ENCODE measurements at regions not wholly inside any gene's neighbourhood (a gene's known extent, or its start where the extent isn't known, plus 50 kb on each side); places are given as distances from the start of the nearest gene placed in this dataset.
A peak's percentile ranks its signal among the peaks of the same experiment; 100 is the strongest.
"Not testable (repeated sequence)": the region's sequence is repeated elsewhere in the genome, so short reads cannot be mapped to it uniquely, and the experiment has no call there.

DNA sequence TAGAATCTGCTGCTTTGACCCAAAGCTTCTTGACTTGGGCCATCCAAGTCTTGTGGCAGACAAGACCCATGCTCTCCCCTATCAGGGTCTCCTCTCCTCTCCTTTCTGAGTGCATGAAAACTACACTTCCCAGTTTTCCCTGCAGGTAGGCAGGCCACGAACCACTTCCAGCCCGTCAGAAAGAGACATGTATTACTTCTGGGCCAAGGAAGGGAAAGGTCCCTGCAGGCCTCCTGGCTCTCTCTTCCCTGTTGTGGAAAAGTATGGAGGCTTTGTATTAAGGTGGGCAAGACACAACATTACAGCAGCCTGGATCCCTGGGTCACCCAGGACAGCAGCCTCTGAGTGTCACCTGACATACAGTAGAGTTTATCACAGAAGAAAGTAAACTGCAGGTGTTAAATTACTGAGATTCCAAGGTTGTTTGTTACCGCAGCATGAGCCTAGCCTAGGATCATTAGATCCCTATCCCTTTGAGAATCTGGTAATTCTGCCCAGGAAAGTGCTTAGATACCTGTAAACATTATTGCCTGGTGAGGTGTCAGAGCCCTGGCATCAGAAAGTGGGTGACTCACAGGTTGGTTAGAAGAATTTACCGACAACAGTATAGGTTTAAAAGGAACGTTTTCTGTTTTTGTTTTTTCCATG lies 717.3 kb downstream of the MATN1 start:
- DNase-seq: no peak

GRCh38 chr1:30001732-30002039 lies 721.7 kb downstream of the MATN1 start:
- DNase-seq: no peak

DNA sequence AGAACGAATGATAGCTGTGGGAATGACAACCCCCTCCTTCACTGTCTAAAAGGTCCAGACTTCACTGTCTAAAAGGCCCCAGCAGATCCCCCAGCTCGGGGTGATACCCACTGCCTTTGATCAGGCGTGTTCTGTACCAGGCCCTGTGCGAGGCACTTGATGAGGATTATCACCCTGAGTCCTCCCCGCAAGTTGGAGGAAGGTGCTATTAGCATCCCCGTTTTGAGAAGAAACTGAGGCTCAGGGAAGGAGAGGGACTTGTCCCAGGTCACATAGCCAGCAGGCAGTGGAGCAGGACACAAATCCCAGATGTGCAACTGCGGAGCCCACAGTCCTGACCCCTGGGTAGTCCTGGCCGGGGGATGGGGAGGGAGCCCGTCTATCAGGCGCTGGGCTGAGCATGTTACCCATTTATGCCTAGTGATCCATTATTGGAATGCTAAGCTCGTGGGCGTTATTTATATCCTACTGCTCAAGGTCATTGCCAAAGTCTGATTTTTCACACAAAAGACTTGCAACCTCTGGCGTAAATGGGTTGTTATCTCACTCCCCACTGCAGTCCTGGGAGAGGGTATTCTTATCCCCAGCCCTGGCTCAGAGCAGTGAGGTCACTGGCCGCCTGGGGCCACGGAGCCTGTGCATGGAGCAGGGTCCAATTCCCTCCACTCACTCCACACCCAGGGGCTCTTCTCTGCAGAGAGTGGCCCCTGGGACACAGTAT lies 722.2 kb downstream of the MATN1 start:
- DNase-seq: no peak

DNA sequence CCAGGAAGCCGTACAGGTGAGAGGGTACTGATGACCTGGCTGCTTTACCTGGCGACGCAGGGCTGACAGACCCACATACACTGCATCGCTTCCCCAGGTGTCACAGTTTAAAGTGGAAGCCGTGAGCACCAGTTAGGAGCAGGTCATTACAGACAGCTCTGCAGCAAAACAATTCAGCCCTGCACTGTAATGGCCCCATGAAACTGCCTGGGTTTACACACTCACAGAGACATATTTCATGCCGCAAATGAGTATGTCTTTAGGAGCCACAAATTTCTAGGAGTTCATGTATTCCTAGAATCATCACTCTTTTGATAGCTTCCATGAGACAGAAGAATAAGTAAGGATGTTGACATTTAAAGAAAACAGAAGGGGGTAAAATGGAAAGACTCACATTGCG lies 723.1 kb downstream of the MATN1 start:
- DNase-seq: no peak

DNA sequence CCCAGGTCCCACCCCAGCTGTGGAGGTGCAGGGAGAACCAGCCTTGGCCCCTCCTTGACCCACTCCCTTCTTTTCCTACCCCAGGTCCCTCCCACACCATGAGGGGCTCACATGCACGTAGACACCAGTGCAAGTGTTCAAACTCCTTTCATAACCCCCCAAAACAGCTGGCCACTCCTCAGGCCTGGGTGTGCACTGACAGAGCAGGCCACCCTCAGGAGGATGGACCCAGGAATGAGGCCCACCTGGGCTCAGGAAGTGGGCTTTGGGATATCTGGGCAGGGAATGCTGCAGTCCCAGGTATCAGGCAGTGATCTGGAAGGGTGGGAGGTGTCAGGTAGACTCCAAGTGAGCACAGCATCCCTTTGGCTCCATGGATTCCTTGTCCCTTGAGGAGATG lies 723.8 kb downstream of the MATN1 start:
- DNase-seq: no peak

DNA sequence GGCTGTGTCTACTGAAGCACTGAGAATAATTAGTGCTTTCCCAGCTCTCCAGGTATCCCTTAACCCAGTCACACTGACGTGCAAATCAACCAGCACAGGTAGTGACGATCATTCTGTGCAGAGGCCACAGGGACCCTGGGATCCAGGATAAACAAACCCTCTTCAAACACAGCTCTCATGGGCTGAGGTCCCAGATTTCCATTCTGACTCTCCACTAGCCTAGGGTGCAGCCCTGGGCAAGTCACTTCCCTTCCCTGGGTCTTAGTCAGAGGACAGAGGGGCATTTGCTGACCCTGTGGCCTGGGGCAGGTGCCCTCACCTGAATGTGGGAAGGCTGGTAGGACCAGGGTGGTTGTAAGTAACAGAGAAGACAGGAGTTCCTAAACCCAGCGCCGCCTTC lies 724.7 kb downstream of the MATN1 start:
- DNase-seq: no peak

- DNase-seq: not testable (repeated sequence)
These were observed 725.6 kb downstream of the MATN1 start for GRCh38 chr1:29997818-29998217.

DNA sequence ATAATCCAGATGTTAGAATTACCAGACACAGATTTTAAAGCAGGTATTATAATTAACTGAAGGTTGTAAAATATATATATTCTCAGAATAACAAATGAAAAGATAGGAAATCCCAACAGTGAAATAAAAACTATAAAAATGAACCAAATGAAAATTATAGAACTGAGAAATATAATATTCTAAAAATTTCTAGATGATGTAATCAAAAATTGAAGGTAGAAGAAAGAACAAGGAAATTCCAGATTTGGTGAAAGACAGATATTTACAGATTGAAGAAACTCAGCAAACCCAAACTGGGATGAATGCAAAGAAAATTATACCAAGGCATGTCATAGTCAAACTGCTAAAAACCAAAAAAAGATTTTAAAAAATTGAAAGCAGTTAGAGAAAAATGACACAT lies 729.4 kb downstream of the MATN1 start:
- DNase-seq: no peak

DNA sequence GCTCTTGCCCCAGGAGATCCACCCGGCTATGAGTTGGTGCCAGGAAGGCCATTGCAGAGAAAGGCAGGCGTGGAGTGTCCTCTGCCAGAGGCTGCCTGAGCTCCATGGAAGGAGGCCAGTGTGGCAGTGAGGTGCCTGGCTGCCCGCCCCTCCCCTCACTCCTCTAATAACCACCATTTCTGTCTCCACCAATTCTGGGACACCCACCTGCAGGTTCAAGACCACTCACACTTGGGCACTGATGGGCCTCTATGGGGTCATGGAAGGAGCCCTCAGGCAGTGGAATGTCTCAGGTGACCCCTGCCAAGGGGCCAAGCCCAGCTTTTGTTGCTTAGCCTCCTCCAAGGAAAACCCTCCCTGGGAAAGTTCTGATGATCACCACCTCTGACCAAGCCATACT lies 731.6 kb downstream of the MATN1 start:
- no peak for DNase-seq

GRCh38 chr1:29991025-29991424 lies 732.4 kb downstream of the MATN1 start:
- no peak for DNase-seq

GRCh38 chr1:29990304-29990703 lies 733.1 kb downstream of the MATN1 start:
- no peak for DNase-seq

DNA sequence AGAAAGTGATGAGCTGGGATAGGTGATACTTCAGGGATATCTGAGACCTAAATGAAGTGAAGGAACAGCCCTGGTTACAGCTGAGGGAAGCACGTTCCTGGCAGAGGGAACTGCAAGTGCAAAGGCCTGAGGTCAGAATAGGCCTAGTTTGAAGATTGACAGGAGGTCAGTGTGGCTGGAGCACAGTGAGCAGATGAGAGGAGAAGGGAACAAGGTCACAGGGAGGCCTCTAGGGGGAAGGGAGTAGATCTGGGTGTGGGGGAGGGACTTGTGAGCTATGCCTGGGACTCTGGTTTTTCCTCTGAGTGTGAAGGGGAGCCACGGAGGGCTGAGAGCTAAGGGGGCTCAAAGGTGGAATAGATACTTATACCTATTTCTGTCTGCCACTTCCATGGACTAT lies 736.4 kb downstream of the MATN1 start:
- no peak for DNase-seq

DNA sequence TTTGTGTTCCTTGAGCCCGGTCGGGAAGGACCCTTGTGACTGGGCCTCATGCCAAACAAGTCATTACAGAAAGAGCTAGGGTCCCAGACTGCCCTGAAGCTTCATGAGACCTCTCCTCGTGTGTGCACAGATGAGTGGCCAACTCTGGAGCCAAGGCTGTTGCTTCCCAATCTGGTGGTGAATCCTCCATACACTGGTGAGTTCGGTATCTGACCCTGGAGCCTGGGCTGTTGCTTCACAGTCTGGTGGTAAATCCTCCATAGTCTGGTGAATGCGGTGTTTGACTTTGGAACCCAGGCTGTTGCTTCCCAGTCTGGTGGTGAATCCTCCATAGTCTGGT lies 737.8 kb downstream of the MATN1 start:
- DNase-seq: no peak

DNA sequence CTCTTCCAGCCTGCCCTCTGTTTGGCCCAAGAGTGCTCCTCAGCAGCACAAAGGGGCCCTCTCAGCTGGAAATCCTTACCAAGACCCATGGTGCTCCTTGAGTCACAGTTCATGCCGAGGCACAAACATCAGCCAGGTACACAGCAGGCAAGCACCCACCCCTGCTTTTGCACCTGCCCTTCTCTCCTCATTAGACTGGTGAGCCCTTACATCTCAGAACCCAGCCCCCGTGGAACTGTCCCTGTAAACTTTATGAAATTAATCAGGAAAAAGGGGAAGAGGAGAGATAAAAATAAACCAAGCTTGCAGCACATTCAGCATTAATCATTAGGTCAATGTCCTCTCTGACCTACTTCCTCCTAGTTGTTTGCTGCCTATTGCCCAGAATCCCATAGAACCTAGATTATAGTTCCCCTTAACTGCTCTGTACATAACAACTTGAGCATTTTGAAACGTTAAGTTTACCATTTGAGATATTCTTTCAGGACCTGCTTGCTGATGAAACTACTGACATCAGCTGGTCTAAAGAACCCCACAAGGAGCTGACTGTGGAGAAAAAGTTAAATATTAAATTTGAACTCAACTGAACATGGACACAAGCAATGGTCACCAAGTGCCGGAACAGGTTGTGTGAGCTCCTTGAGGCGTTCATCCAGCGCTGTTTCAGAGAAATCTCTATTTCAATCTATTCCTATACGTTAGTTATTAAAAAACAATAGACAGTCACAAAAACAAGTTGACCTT lies 738.4 kb downstream of the MATN1 start:
- peak; percentile 41 for DNase-seq

- no peak for DNase-seq
These were observed 739.1 kb downstream of the MATN1 start for GRCh38 chr1:29984166-29984861.

DNA sequence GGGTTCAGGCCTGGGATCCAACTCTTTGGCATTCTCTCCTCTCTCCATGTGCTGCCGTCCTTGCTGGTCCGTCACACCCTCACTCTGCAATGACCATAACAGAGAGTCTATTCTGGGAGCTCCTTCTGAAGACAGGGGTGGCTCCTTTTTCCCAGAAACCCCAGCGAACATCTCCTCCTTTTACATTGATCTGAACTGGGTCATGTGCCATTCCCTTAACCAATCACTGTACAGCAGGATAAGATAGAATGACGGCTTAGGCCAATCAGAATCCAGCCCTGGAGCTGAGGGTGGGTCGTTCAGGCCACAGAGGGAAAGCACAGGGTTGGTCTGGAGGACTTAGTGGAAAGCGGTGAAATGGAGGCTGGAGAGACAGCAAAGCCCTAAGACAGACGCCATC lies 740.1 kb downstream of the MATN1 start:
- no peak for DNase-seq

GRCh38 chr1:29981586-29982239 lies 741.7 kb downstream of the MATN1 start:
- no peak for DNase-seq

DNA sequence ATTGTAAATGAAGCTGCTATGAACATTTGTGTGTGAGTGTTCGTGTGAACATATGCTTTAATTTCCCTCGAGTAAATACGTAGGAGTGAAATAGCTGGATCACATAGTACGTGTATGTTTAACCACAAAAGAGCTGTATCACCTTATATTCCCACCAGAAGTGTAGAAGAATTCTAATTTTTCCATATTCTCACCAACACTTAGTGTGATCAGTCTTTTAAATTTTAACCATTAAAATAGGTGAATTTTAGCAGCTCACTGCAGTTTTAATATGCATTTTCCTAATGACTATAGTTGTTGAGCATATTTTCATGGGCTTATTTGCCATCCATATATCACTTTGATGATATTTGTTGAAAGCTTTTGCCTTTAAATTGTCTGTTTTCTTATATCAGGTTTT lies 741.2 kb downstream of the PTPRU start:
- no peak for DNase-seq

DNA sequence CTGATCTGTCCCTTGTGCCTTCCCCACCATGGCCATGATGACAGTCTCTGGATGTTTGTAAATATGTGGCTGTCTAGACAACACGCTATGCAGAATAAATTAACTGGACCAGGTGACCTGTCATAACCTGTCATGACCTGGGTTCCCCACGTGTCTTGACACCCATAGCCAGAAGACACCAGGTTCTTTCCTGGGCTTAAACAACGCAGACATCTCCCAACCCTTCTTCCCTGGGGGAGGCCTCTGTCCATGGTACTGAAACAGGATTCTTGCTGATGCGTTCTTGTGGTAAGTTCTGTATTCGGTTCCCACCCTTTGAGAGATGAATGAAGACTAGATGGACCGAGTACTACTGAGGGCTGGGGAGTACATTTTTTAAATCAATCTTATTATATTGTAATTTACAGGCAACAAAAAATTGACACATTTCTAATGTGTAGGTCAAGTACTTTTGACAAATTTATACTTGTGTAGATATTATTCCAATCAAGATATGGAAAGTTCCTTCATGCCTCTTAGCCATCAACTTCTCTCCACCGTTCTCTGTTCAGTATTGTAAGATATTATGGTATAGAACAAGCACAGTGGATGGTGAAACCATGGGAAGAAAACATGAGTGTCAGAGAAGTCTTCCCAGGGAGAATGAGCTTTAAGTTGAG lies 738.8 kb downstream of the PTPRU start:
- peak; percentile 49 for DNase-seq

DNA sequence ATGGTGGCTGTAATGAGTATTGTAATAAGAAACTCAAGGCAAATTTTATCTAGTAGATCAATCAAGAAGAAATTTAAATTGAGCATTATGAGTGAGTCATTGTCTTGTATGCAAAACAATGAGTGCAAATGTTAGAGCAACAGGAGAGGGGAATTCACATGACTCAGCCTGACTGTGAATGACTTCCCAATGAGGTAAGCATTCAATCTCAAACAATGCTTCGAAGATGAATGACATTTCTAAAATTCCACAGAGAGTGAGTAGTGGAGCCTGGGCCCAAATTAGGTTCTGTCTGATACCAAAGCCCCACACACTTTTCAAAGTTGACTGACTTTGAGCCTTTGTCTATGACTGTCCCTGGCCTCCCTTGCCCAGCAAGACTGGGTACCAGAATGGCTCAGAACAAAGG lies 738.0 kb downstream of the PTPRU start:
- DNase-seq: no peak

- no peak for DNase-seq
These were observed 737.1 kb downstream of the PTPRU start for GRCh38 chr1:29973406-29973805.
